ENCODE measurements at regions not wholly inside any gene's neighbourhood (a gene's known extent, or its start where the extent isn't known, plus 50 kb on each side); places are given as distances from the start of the nearest gene placed in this dataset.

DNA sequence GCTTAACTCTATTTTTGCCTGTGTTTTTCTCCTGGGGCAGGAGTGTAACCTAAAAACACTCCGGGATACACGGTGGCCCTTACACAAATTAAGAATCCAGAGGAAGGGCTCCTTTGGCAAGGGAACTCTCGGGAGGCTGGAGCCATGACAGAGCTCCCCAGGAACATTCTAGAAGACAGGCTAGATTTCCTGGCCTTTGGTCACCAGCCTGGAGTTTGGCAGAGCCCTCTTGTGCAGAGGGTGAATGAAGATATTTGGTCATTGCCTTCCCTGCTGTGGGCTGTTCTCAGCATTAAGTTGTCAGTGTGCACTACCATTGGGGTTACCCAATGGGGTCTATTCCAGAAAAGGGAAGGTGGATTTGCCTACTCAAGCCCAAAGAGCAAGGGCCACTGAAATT, 53.8 kb upstream of the LNX1 start:
- no peak for TF ChIP-seq EZH2 (IDR thresholded peaks at IDR 0.05; ENCODE audit: borderline replicate concordance)
- TF ChIP-seq, protein P1, sequence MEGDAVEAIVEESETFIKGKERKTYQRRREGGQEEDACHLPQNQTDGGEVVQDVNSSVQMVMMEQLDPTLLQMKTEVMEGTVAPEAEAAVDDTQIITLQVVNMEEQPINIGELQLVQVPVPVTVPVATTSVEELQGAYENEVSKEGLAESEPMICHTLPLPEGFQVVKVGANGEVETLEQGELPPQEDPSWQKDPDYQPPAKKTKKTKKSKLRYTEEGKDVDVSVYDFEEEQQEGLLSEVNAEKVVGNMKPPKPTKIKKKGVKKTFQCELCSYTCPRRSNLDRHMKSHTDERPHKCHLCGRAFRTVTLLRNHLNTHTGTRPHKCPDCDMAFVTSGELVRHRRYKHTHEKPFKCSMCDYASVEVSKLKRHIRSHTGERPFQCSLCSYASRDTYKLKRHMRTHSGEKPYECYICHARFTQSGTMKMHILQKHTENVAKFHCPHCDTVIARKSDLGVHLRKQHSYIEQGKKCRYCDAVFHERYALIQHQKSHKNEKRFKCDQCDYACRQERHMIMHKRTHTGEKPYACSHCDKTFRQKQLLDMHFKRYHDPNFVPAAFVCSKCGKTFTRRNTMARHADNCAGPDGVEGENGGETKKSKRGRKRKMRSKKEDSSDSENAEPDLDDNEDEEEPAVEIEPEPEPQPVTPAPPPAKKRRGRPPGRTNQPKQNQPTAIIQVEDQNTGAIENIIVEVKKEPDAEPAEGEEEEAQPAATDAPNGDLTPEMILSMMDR (IDR thresholded peaks at IDR 0.05; ENCODE audit: poor library complexity), result no peak

Data from hepatocyte (in vitro differentiated cells).